Gastrocnemius medialis (tissue), 4 donors: ENCODE measurements at regions not wholly inside any gene's neighbourhood (a gene's known extent, or its start where the extent isn't known, plus 50 kb on each side); places are given as distances from the start of the nearest gene placed in this dataset.

Source experiments
- CTCF ChIP-seq, 5 experiments: fragments of 450-650 bp in 3 of 5; fragments of 200-600 bp in 2 of 5; sonication (generic) in 2 of 5; IDR thresholded peaks in 4 of 5; conservative IDR thresholded peaks in 1 of 5; 1 replicate in 4 of 5; 2 replicates in 1 of 5; pipeline ENCODE4 v1.5.1; 2016 to 2019; ENCODE audit warnings: antibody characterized with exemption in 5 of 5, mild to moderate bottlenecking in 3 of 5, moderate library complexity in 3 of 5
- POLR2A ChIP-seq, 2 donors: fragments of 450-650 bp; IDR thresholded peaks; one replicate each; pipeline ENCODE4 v1.6.1; 2017; ENCODE audit warnings: antibody characterized with exemption in 2 of 2, mild to moderate bottlenecking in 2 of 2, moderate library complexity in 2 of 2

DNA sequence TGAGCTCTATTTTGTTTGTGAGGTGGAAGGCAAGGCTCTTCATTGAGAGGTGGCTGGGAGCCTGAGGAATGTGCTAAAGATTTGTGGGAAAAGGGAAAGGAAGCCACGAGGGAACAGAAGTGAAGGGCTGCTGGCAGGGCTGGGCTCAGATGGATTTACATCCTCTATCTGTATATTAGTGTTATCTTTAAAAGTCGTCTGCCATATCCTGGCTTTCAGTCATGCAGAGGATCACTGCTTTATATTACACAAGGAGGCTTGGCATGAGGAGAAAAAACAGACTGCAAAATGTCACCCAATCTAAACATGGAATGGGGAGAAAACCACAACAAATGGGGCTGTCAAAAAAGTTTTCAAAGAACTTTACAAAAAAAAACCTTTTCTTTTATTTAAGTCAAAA, 434.4 kb downstream of the HRH4 start:
- TF ChIP-seq POLR2A (IDR thresholded peaks at IDR 0.05) (no peak), CTCF (IDR thresholded peaks at IDR 0.05 in 4 of 5, conservative IDR thresholded peaks at IDR 0.05 in 1 of 5) (no peak)
